Loucy (cell line): ENCODE measurements at regions not wholly inside any gene's neighbourhood (a gene's known extent, or its start where the extent isn't known, plus 50 kb on each side); places are given as distances from the start of the nearest gene placed in this dataset.

ENCODE experiments used
- H2AFZ ChIP-seq: fragments of 200-600 bp; sonication (generic); 2 replicates; pipeline ENCODE4 v1.6.0; 2016; ENCODE audit warnings: antibody characterized with exemption, mild to moderate bottlenecking, low read length, moderate library complexity
- H3F3A ChIP-seq: fragments of 200-600 bp; 2 replicates; pipeline ENCODE4 v1.6.0; 2016; ENCODE audit warnings: antibody characterized with exemption, low read depth, mild to moderate bottlenecking
- H3K27me3 ChIP-seq: fragments of 200-600 bp; sonication (generic); 2 replicates; pipeline ENCODE4 v1.6.1; 2014; ENCODE audit warnings: low read length, mild to moderate bottlenecking; ENCODE audit not compliant: insufficient read depth, poor library complexity, severe bottlenecking
- H3K36me3 ChIP-seq: fragments of 200-600 bp; sonication (generic); 2 replicates; pipeline ENCODE4 v1.6.1; 2016; ENCODE audit warnings: low read length; ENCODE audit not compliant: insufficient read depth
- H3K4me1 ChIP-seq: fragments of 200-600 bp; sonication (generic); 2 replicates; pipeline ENCODE4 v1.5.1; 2014; ENCODE audit warnings: low read length, mild to moderate bottlenecking; ENCODE audit not compliant: insufficient read depth, poor library complexity, severe bottlenecking
- H3K4me2 ChIP-seq: fragments of 200-600 bp; sonication (generic); 2 replicates; pipeline ENCODE4 v1.6.0; 2014; ENCODE audit warnings: antibody characterized with exemption, low read length, low read depth, mild to moderate bottlenecking; ENCODE audit not compliant: poor library complexity, severe bottlenecking
- H3K4me3 ChIP-seq: fragments of 200-600 bp; sonication (generic); 2 replicates; pipeline ENCODE4 v1.5.1; 2014; ENCODE audit warnings: low read length, mild to moderate bottlenecking, mixed read lengths; ENCODE audit not compliant: poor library complexity, severe bottlenecking
- H3K79me2 ChIP-seq: fragments of 200-600 bp; sonication (generic); 2 replicates; pipeline ENCODE4 v1.6.1; 2014; ENCODE audit warnings: low read length; ENCODE audit not compliant: insufficient read depth
- H3K9ac ChIP-seq: fragments of 200-600 bp; sonication (generic); 2 replicates; pipeline ENCODE4 v1.6.0; 2014; ENCODE audit warnings: mild to moderate bottlenecking, low read depth, low read length, moderate library complexity; ENCODE audit not compliant: poor library complexity, severe bottlenecking
- H3K9me2 ChIP-seq: fragments of 200-600 bp; sonication (generic); replicated peaks from 2 replicates; pipeline ENCODE4 v1.6.1; 2016; ENCODE audit warnings: low read depth, low read length, mixed read lengths
- H3K9me3 ChIP-seq: fragments of 200-600 bp; sonication (generic); 2 replicates; pipeline ENCODE4 v1.6.1; 2014; ENCODE audit warnings: mild to moderate bottlenecking, antibody characterized with exemption, low read length, low read depth; ENCODE audit not compliant: insufficient read depth
- H4K20me1 ChIP-seq: fragments of 200-600 bp; sonication (generic); 2 replicates; pipeline ENCODE4 v1.6.0; 2014; ENCODE audit warnings: antibody characterized with exemption, low read length, mild to moderate bottlenecking; ENCODE audit not compliant: insufficient read depth, poor library complexity, severe bottlenecking
- EZH2phosphoT487 ChIP-seq: fragments of 200-600 bp; IDR thresholded peaks from 2 replicates; pipeline ENCODE4 v1.6.1; 2018; ENCODE audit warnings: antibody characterized with exemption, mild to moderate bottlenecking, moderate library complexity, borderline replicate concordance
- TF ChIP-seq, protein P1 (sequence below): fragments of 200-600 bp; sonication (generic); conservative IDR thresholded peaks from 2 replicates; pipeline ENCODE4 v1.5.1; 2014; ENCODE audit warnings: mild to moderate bottlenecking, antibody characterized with exemption, low read length

DNA sequence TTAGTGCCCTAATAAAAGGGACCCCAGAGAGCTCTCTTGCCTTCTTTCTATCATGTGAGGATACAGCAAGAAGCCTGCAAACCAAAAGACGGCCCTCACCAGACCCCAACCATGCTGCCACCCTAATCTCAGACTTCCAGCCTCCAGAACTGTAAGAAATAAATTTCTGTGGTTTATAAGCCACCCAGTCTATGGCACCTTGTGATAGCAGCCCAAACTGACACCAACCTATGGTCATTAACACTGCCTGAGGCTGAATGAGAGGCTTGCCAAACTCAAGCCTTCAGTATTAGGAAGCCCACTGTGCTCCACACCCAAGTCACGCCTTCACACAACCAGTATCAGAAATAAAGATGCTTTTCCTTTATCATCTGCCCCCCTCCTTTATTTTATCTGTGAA, 127.3 kb upstream of the KLF3 start:
- Histone ChIP-seq H3K79me2 (no peaks in the 10 kb centered on the region), H2AFZ (no peak overlapping the region), H3K27me3 (no peaks in the 10 kb centered on the region), H3K4me3 (no peak overlapping the region), H3K4me2 (no peak overlapping the region), H3K9me3 (no peaks in the 10 kb centered on the region), H3F3A (no peaks in the 10 kb centered on the region), H3K36me3 (no peaks in the 10 kb centered on the region), H3K9me2 (no peaks in the 10 kb centered on the region), H3K9ac (no peak overlapping the region), H4K20me1 (no peaks in the 10 kb centered on the region), H3K4me1 (no peaks in the 10 kb centered on the region)
- TF ChIP-seq, protein P1, sequence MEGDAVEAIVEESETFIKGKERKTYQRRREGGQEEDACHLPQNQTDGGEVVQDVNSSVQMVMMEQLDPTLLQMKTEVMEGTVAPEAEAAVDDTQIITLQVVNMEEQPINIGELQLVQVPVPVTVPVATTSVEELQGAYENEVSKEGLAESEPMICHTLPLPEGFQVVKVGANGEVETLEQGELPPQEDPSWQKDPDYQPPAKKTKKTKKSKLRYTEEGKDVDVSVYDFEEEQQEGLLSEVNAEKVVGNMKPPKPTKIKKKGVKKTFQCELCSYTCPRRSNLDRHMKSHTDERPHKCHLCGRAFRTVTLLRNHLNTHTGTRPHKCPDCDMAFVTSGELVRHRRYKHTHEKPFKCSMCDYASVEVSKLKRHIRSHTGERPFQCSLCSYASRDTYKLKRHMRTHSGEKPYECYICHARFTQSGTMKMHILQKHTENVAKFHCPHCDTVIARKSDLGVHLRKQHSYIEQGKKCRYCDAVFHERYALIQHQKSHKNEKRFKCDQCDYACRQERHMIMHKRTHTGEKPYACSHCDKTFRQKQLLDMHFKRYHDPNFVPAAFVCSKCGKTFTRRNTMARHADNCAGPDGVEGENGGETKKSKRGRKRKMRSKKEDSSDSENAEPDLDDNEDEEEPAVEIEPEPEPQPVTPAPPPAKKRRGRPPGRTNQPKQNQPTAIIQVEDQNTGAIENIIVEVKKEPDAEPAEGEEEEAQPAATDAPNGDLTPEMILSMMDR, result no peak
- TF ChIP-seq EZH2phosphoT487, result no peak

DNA sequence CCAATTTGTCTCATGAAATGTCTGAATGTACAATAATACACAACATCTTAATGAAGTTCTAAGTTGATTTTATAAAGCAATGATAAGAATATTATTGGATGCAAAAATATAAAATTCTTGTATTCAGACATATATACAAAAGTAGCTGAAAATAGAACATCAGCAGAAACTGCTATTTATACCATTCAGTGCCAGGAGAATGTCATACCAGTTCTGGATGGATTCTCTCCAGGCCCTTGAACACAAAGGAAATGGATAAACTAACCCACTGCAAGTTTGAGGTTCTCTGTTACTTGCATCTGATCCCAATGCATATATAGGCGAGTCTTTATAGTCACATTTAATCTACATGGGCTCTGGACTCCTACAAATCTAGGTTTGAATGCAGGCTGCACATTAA, 126.3 kb upstream of the KLF3 start:
- TF ChIP-seq, protein P1, result no peak
- TF ChIP-seq EZH2phosphoT487, result no peak
- no peaks in the 10 kb centered on the region for H4K20me1 ChIP-seq

DNA sequence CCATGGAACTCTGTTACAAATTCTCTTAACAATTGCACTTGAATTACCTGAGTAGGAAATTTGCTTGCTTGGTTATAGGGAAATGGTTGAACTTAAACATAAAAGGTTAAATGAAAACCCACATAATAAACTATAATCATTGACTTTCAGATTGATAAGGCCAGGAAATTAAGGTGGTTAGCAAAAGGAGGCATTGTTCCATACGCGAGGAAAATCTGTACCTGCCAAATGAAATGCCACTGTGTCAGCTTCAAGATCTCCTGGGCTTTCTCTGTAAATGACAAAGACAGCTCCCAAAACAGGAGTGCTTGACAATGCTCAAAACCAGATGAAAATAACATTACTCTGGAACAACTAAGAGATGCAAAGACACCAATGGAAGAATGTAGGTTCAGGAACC, 125.5 kb upstream of the KLF3 start:
- no peak overlapping the region for H3K4me3 ChIP-seq
- no peaks in the 10 kb centered on the region for H3K9me3 ChIP-seq
- H4K20me1 ChIP-seq, result no peaks in the 10 kb centered on the region
- no peaks in the 10 kb centered on the region for H3F3A ChIP-seq
- H3K9ac ChIP-seq, result no peak overlapping the region
- H3K79me2 ChIP-seq, result no peaks in the 10 kb centered on the region
- H3K9me2 ChIP-seq, result no peaks in the 10 kb centered on the region
- H3K27me3 ChIP-seq, result no peaks in the 10 kb centered on the region
- no peak overlapping the region for H3K4me2 ChIP-seq
- H3K4me1 ChIP-seq, result no peaks in the 10 kb centered on the region
- H2AFZ ChIP-seq, result no peak overlapping the region
- H3K36me3 ChIP-seq, result no peaks in the 10 kb centered on the region
- TF ChIP-seq EZH2phosphoT487, result no peak
- TF ChIP-seq, protein P1, result no peak

More for the DNA sequence above, 126.3 kb upstream of the KLF3 start:
- H3K79me2 ChIP-seq, result no peaks in the 10 kb centered on the region
- no peaks in the 10 kb centered on the region for H3F3A ChIP-seq
- H3K9ac ChIP-seq, result no peak overlapping the region
- no peak overlapping the region for H3K4me3 ChIP-seq
- H2AFZ ChIP-seq, result no peak overlapping the region
- H3K36me3 ChIP-seq, result no peaks in the 10 kb centered on the region
- H3K9me3 ChIP-seq, result no peaks in the 10 kb centered on the region
- no peaks in the 10 kb centered on the region for H3K9me2 ChIP-seq
- no peaks in the 10 kb centered on the region for H3K4me1 ChIP-seq
- H3K4me2 ChIP-seq, result no peak overlapping the region
- no peaks in the 10 kb centered on the region for H3K27me3 ChIP-seq
